Skeletal muscle tissue (tissue), 3 donors: ENCODE measurements at regions not wholly inside any gene's neighbourhood (a gene's known extent, or its start where the extent isn't known, plus 50 kb on each side); places are given as distances from the start of the nearest gene placed in this dataset.

Experiments
- H3K27ac ChIP-seq: one replicate; pipeline ENCODE4 v1.7.0; 2013; ENCODE audit warnings: mild to moderate bottlenecking, low read depth, low read length, inconsistent platforms
- H3K27me3 ChIP-seq, 3 donors: one replicate each; pipeline ENCODE4 v1.7.0; 2013; ENCODE audit warnings: low read length in 3 of 3; ENCODE audit not compliant: control insufficient read depth in 3 of 3, insufficient read depth in 3 of 3
- H3K36me3 ChIP-seq, 3 donors: one replicate each; pipeline ENCODE4 v1.7.0; 2013; ENCODE audit warnings: low read length in 3 of 3; ENCODE audit not compliant: control insufficient read depth in 3 of 3, insufficient read depth in 3 of 3
- H3K4me1 ChIP-seq, 3 donors: one replicate each; pipeline ENCODE4 v1.7.0; 2013; ENCODE audit warnings: low read length in 3 of 3, mild to moderate bottlenecking in 3 of 3; ENCODE audit not compliant: control insufficient read depth in 3 of 3, insufficient read depth in 3 of 3
- H3K4me3 ChIP-seq, 3 donors: one replicate each; pipeline ENCODE4 v1.7.0; 2013; ENCODE audit warnings: low read length in 3 of 3
- H3K9ac ChIP-seq, 3 donors: one replicate each; pipeline ENCODE4 v1.7.0; 2013; ENCODE audit warnings: low read length in 3 of 3, mild to moderate bottlenecking in 3 of 3, moderate library complexity in 2 of 3, low read depth in 1 of 3
- H3K9me3 ChIP-seq, 3 donors: one replicate each; pipeline ENCODE4 v1.7.0; 2013; ENCODE audit warnings: low read length in 3 of 3; ENCODE audit not compliant: control insufficient read depth in 3 of 3
- donor health status: Osteomylitis.

GRCh38 chr9:87798261-87798833 lies 72.4 kb downstream of the CTSL start:
- Histone ChIP-seq H3K4me3 (no peak overlapping the region), H3K36me3 (no peaks in the 10 kb centered on the region), H3K4me1 (peaks cover 0 to 4% (median 0%) of the 10 kb centered on the region in 3 donors), H3K9me3 (no peaks in the 10 kb centered on the region), H3K27me3 (peaks cover 0 to 10% (median 2%) of the 10 kb centered on the region in 3 donors), H3K27ac (no peak overlapping the region), H3K9ac (no peak overlapping the region)

- Histone ChIP-seq H3K27me3 (peaks cover 0 to 12% (median 2%) of the 10 kb centered on the region in 3 donors), H3K36me3 (no peaks in the 10 kb centered on the region), H3K9ac (no peak overlapping the region), H3K9me3 (no peaks in the 10 kb centered on the region), H3K4me1 (no peaks in the 10 kb centered on the region), H3K27ac (no peak overlapping the region), H3K4me3 (no peak overlapping the region)
Measured at GRCh38 chr9:87799503-87799902, 73.6 kb downstream of the CTSL start.

GRCh38 chr9:87800456-87800855 lies 74.5 kb downstream of the CTSL start:
- no peak overlapping the region for H3K27ac ChIP-seq
- H3K27me3 ChIP-seq: peaks cover 2 to 14% (median 4%) of the 10 kb centered on the region in 3 donors
- no peaks in the 10 kb centered on the region for H3K4me1 ChIP-seq
- no peak overlapping the region for H3K9ac ChIP-seq
- no peak overlapping the region for H3K4me3 ChIP-seq
- no peaks in the 10 kb centered on the region for H3K9me3 ChIP-seq
- no peaks in the 10 kb centered on the region for H3K36me3 ChIP-seq

GRCh38 chr9:87801013-87801412 lies 75.1 kb downstream of the CTSL start:
- no peaks in the 10 kb centered on the region for H3K9me3 ChIP-seq
- H3K4me3 ChIP-seq: no peak overlapping the region
- H3K27me3 ChIP-seq: peaks cover 2 to 11% (median 5%) of the 10 kb centered on the region in 3 donors
- no peaks in the 10 kb centered on the region for H3K4me1 ChIP-seq
- H3K36me3 ChIP-seq: no peaks in the 10 kb centered on the region
- no peak overlapping the region for H3K9ac ChIP-seq
- no peak overlapping the region for H3K27ac ChIP-seq

GRCh38 chr9:87803166-87803565 lies 77.2 kb downstream of the CTSL start:
- Histone ChIP-seq H3K9ac (no peak overlapping the region), H3K4me1 (no peaks in the 10 kb centered on the region), H3K27me3 (peaks cover 6 to 10% (median 8%) of the 10 kb centered on the region in 3 donors), H3K4me3 (no peak overlapping the region), H3K9me3 (no peaks in the 10 kb centered on the region), H3K36me3 (no peaks in the 10 kb centered on the region), H3K27ac (no peak overlapping the region)

- Histone ChIP-seq H3K36me3 (no peaks in the 10 kb centered on the region), H3K27ac (no peak overlapping the region), H3K4me3 (no peak overlapping the region), H3K4me1 (no peaks in the 10 kb centered on the region), H3K27me3 (peaks cover 6 to 10% (median 8%) of the 10 kb centered on the region in 3 donors), H3K9me3 (no peaks in the 10 kb centered on the region), H3K9ac (no peak overlapping the region)
Measured at GRCh38 chr9:87803623-87804345, 77.9 kb downstream of the CTSL start.

GRCh38 chr9:87805259-87805658 lies 77.4 kb upstream of the SPATA31E1 start:
- Histone ChIP-seq H3K9ac (no peak overlapping the region), H3K27me3 (peaks cover 6 to 10% (median 8%) of the 10 kb centered on the region in 3 donors), H3K9me3 (no peaks in the 10 kb centered on the region), H3K4me1 (no peaks in the 10 kb centered on the region), H3K27ac (no peak overlapping the region), H3K36me3 (no peaks in the 10 kb centered on the region), H3K4me3 (no peak overlapping the region)

- Histone ChIP-seq H3K36me3 (no peaks in the 10 kb centered on the region), H3K4me1 (no peaks in the 10 kb centered on the region), H3K4me3 (no peak overlapping the region), H3K27ac (no peak overlapping the region), H3K9me3 (no peaks in the 10 kb centered on the region), H3K9ac (no peak overlapping the region), H3K27me3 (peaks cover 0 to 10% (median 8%) of the 10 kb centered on the region in 3 donors)
Measured at GRCh38 chr9:87810008-87810407, 72.7 kb upstream of the SPATA31E1 start.

- no peak overlapping the region for H3K4me3 ChIP-seq
- no peak overlapping the region for H3K27ac ChIP-seq
- H3K36me3 ChIP-seq: no peaks in the 10 kb centered on the region
- peaks cover 0 to 10% (median 3%) of the 10 kb centered on the region in 3 donors for H3K27me3 ChIP-seq
- no peaks in the 10 kb centered on the region for H3K9me3 ChIP-seq
- no peaks in the 10 kb centered on the region for H3K4me1 ChIP-seq
- H3K9ac ChIP-seq: no peak overlapping the region
Measured at GRCh38 chr9:87810679-87811178, 71.9 kb upstream of the SPATA31E1 start.

- Histone ChIP-seq H3K27ac (no peak overlapping the region), H3K9me3 (no peaks in the 10 kb centered on the region), H3K4me3 (no peak overlapping the region), H3K9ac (no peak overlapping the region), H3K4me1 (no peaks in the 10 kb centered on the region), H3K36me3 (no peaks in the 10 kb centered on the region), H3K27me3 (peaks cover 0 to 7% (median 0%) of the 10 kb centered on the region in 3 donors)
Measured at GRCh38 chr9:87812375-87813118, 70.1 kb upstream of the SPATA31E1 start.
